B cell (primary cell): ENCODE measurements at regions not wholly inside any gene's neighbourhood (a gene's known extent, or its start where the extent isn't known, plus 50 kb on each side); places are given as distances from the start of the nearest gene placed in this dataset.

Experiments
- ATAC-seq: fragments of 200-7000 bp; cut with Tn5 transposase; one replicate; pipeline ENCODE4 v1.10.0; 2021; ENCODE audit warnings: low read depth, mild to moderate bottlenecking, moderate number of reproducible peaks, moderate library complexity
- CTCF ChIA-PET: fragments of 350-600 bp; sonication (Branson Sonifier 250); formaldehyde crosslinking; loops from one replicate; lab custom pipeline; 2021; ENCODE audit warnings: antibody characterized with exemption, inconsistent platforms; lab: Charles Lee
- POLR2A ChIA-PET: fragments of 350-600 bp; sonication (Branson Sonifier 250); formaldehyde crosslinking; loops from one replicate; lab custom pipeline; 2021; ENCODE audit warnings: antibody characterized with exemption; lab: Charles Lee
- DNase-seq: peaks from one replicate; pipeline ENCODE4 v3.0.0; 2013
- H2AFZ ChIP-seq: 2 replicates; pipeline ENCODE4 v1.6.1; 2012; ENCODE audit warnings: mild to moderate bottlenecking, low read depth, low read length; ENCODE audit not compliant: insufficient read depth, poor library complexity, severe bottlenecking
- H3K27ac ChIP-seq, 2 donors: 1 replicate in 1 of 2; 2 replicates in 1 of 2; pipeline ENCODE4 v1.5.1; 2012 to 2013; ENCODE audit warnings: low read length in 2 of 2, mild to moderate bottlenecking in 2 of 2, moderate library complexity in 1 of 2
- H3K27me3 ChIP-seq, 4 experiments: fragments of 200-600 bp in 1 of 4; sonication (generic) in 1 of 4; replicated peaks in 1 of 4; 1 replicate in 2 of 4; 2 replicates in 2 of 4; pipeline versions ENCODE4 v1.6.1 to v1.7.0; 2013 to 2016; ENCODE audit warnings: low read length in 3 of 4, mild to moderate bottlenecking in 2 of 4, mixed read lengths in 1 of 4, moderate library complexity in 1 of 4; ENCODE audit not compliant: insufficient read depth in 4 of 4, control insufficient read depth in 3 of 4; ENCODE audit errors: control extremely low read depth in 1 of 4
- H3K36me3 ChIP-seq, 2 experiments: replicated peaks in 1 of 2; 1 replicate in 1 of 2; 2 replicates in 1 of 2; pipeline versions ENCODE4 v1.6.1 to v1.7.1; 2013; ENCODE audit warnings: low read length in 1 of 2; ENCODE audit not compliant: insufficient read depth in 2 of 2, control insufficient read depth in 1 of 2; ENCODE audit errors: control extremely low read depth in 1 of 2, extremely low read depth in 1 of 2
- H3K4me1 ChIP-seq, 2 donors: fragments of 200-600 bp in 1 of 2; sonication (generic) in 1 of 2; 1 replicate in 1 of 2; 2 replicates in 1 of 2; pipeline versions ENCODE4 v1.5.1 to v1.6.1; 2013 to 2017; ENCODE audit warnings: low read length in 2 of 2; ENCODE audit not compliant: control insufficient read depth in 2 of 2, insufficient read depth in 2 of 2
- H3K4me2 ChIP-seq: replicated peaks from 2 replicates; pipeline ENCODE3; 2012; ENCODE audit warnings: mild to moderate bottlenecking, low read depth, low read length; ENCODE audit not compliant: poor library complexity, severe bottlenecking
- H3K4me3 ChIP-seq, 5 experiments: fragments of 200-600 bp in 1 of 5; sonication (generic) in 1 of 5; 1 replicate in 3 of 5; 2 replicates in 2 of 5; pipeline versions ENCODE4 v1.5.1 to v1.7.0; 2011 to 2016; ENCODE audit warnings: low read length in 4 of 5, mild to moderate bottlenecking in 4 of 5, low read depth in 2 of 5, control low read depth in 1 of 5, moderate library complexity in 1 of 5; ENCODE audit not compliant: insufficient read depth in 1 of 5; ENCODE audit errors: control extremely low read depth in 1 of 5, extremely low read depth in 1 of 5
- H3K79me2 ChIP-seq: fragments of 200-600 bp; sonication (generic); one replicate; pipeline ENCODE4 v1.6.0; 2016; ENCODE audit warnings: low read length; ENCODE audit not compliant: control insufficient read depth, insufficient read depth
- H3K9ac ChIP-seq: fragments of 200-600 bp; sonication (generic); 2 replicates; pipeline ENCODE4 v1.6.1; 2017; ENCODE audit warnings: mild to moderate bottlenecking, low read length, moderate library complexity
- H3K9me3 ChIP-seq, 3 donors: one replicate each; pipeline versions ENCODE4 v1.6.1 to v1.7.1; 2013; ENCODE audit warnings: low read length in 2 of 3; ENCODE audit not compliant: control insufficient read depth in 2 of 3, insufficient read depth in 1 of 3; ENCODE audit errors: control extremely low read depth in 1 of 3
- H4K20me1 ChIP-seq: 2 replicates; pipeline ENCODE4 v1.6.0; 2012; ENCODE audit warnings: mild to moderate bottlenecking, low read length; ENCODE audit not compliant: insufficient read depth, control insufficient read depth, poor library complexity, severe bottlenecking
- H3K27ac Mint-ChIP-seq: one replicate; pipeline ENCODE4 v1.8.0; 2021; ENCODE audit warnings: mixed read lengths
- H3K27me3 Mint-ChIP-seq: one replicate; pipeline ENCODE4 v1.8.0; 2021; ENCODE audit warnings: mixed read lengths
- H3K4me1 Mint-ChIP-seq: one replicate; pipeline ENCODE4 v1.8.0; 2021; ENCODE audit warnings: mixed read lengths
- H3K4me3 Mint-ChIP-seq: one replicate; pipeline ENCODE4 v1.8.0; 2021; ENCODE audit warnings: mixed read lengths
- H3K9me3 Mint-ChIP-seq: one replicate; pipeline ENCODE4 v1.8.0; 2022; ENCODE audit warnings: mixed read lengths; ENCODE audit not compliant: insufficient read depth
- CTCF ChIP-seq: fragments of 200-600 bp; IDR thresholded peaks from one replicate; pipeline ENCODE4 v1.8.0; 2022; ENCODE audit warnings: antibody characterized with exemption, mild to moderate bottlenecking
- EZH2 ChIP-seq: IDR thresholded peaks from 2 replicates; pipeline ENCODE4 v1.6.1; 2012; ENCODE audit warnings: borderline replicate concordance, low read depth, mild to moderate bottlenecking, moderate library complexity, low read length; ENCODE audit not compliant: insufficient read depth, poor library complexity, severe bottlenecking
- WGBS: methylation state at CpG from one replicate; pipeline ENCODE4 v1.1.5; 2013; ENCODE audit warnings: missing lambda C conversion rate; ENCODE audit not compliant: insufficient coverage; 5-methylcytosine and 5-hydroxymethylcytosine counted together
- intact Hi-C: fragments of 100-400 bp; cut with micrococcal nuclease; formaldehyde crosslinking; loops from one replicate; pipeline ENCODE4 v1.10.0; 2022

DNA sequence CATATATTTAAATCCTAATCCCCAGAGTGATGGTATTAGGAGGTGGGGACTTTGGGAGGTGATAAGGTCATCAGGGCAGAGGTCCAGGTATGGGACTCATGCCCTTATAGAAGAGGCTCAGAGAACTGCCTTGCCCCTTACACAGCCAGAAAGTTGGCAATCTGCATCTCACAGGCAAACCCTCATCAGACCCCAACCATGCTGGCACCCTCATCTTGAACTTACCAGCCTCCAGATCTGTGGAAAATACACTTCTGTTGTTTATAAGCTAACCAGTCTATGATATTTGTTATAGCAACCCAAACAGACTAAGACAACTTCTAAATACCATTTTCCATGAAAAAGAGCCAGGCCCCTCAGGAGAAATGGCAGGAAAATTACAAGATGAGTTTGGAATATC is 69.3 kb upstream of the PRDX6 start:
- intact Hi-C loops = no loop called here
- Histone ChIP-seq H3K4me3 (no peak overlapping the region), H2AFZ (no peak overlapping the region), H3K36me3 (no peaks in the 10 kb centered on the region), H3K4me1 (peaks cover 65 to 79% of the 10 kb centered on the region in 2 donors), H3K27me3 (no peaks in the 10 kb centered on the region), H3K79me2 (peaks cover 6% of the 10 kb centered on the region), H3K4me2 (peak overlapping the region; percentile 93), H3K9ac (no peak overlapping the region), H3K27ac (peak overlapping the region in 1 of 2 donors; percentile 79), H4K20me1 (no peaks in the 10 kb centered on the region), H3K9me3 (no peaks in the 10 kb centered on the region)
- H3K27me3 Mint-ChIP-seq = no peaks in the 10 kb centered on the region
- H3K9me3 Mint-ChIP-seq = no peaks in the 10 kb centered on the region
- ATAC-seq = no peak
- no peak for TF ChIP-seq EZH2
- no peak for TF ChIP-seq CTCF
- POLR2A ChIA-PET = interaction anchor here (0.6 kb wide), 1 partner anchor 22 kb away, joined by 3 read pairs; no protein-coding TSS in a partner anchor
- no peak for DNase-seq
- CTCF ChIA-PET = interaction anchor here (0.8 to 3.0 kb wide), 7 partner anchors 10 to 663 kb away, joined by 3 to 16 read pairs (median 3); no protein-coding TSS in a partner anchor
- peak overlapping the region; percentile 49 for H3K4me3 Mint-ChIP-seq
- H3K4me1 Mint-ChIP-seq = peaks cover 69% of the 10 kb centered on the region
- H3K27ac Mint-ChIP-seq = peak overlapping the region; percentile 65

- H3K4me1 Mint-ChIP-seq = peaks cover 78% of the 10 kb centered on the region
- H3K4me3 Mint-ChIP-seq = peak overlapping the region; percentile 74
Measured at GRCh38 chr1:173408886-173409285, 68.2 kb upstream of the PRDX6 start.

More at GRCh38 chr1:173408886-173409285, 68.2 kb upstream of the PRDX6 start:
- ChIA-PET POLR2A (no interaction called here), CTCF (no interaction called here)
- H3K27me3 Mint-ChIP-seq = no peaks in the 10 kb centered on the region
- Histone ChIP-seq H3K36me3 (no peaks in the 10 kb centered on the region), H2AFZ (no peak overlapping the region), H3K79me2 (peaks cover 6% of the 10 kb centered on the region), H4K20me1 (no peaks in the 10 kb centered on the region), H3K4me1 (peaks cover 75 to 88% of the 10 kb centered on the region in 2 donors), H3K9ac (no peak overlapping the region), H3K4me3 (no peak overlapping the region), H3K27me3 (no peaks in the 10 kb centered on the region), H3K27ac (peak overlapping the region in 1 of 2 donors; percentile 97), H3K4me2 (peak overlapping the region; percentile 71), H3K9me3 (no peaks in the 10 kb centered on the region)
- no peak for TF ChIP-seq EZH2
- TF ChIP-seq CTCF = peak; percentile 31
- no CpG with 5 or more reads among the region's 1 CpG for WGBS
- H3K27ac Mint-ChIP-seq = peak overlapping the region; percentile 86
- no peak for ATAC-seq
- no peaks in the 10 kb centered on the region for H3K9me3 Mint-ChIP-seq
- DNase-seq = no peak
- intact Hi-C loops = no loop called here
